Activated naive CD4-positive, alpha-beta T cell treated with anti-CD3 and anti-CD28 coated beads for 36 hours (primary cell): ENCODE measurements at regions not wholly inside any gene's neighbourhood (a gene's known extent, or its start where the extent isn't known, plus 50 kb on each side); places are given as distances from the start of the nearest gene placed in this dataset.

Experiments used
- CTCF ChIA-PET: fragments of 350-600 bp; sonication (Branson Sonifier 250); formaldehyde crosslinking; loops from one replicate; lab custom pipeline; 2021; ENCODE audit warnings: antibody characterized with exemption; lab: Charles Lee
- DNase-seq: peaks from one replicate; pipeline ENCODE4 v3.0.0-alpha.2; 2020
- H3K27ac Mint-ChIP-seq: one replicate; pipeline ENCODE4 v1.8.0; 2021; ENCODE audit warnings: mild to moderate bottlenecking, mixed read lengths
- H3K27me3 Mint-ChIP-seq: one replicate; pipeline ENCODE4 v1.8.0; 2021; ENCODE audit warnings: low read depth, mixed read lengths
- H3K36me3 Mint-ChIP-seq: one replicate; pipeline ENCODE4 v1.8.0; 2021; ENCODE audit warnings: low read depth, mixed read lengths
- H3K4me1 Mint-ChIP-seq: one replicate; pipeline ENCODE4 v1.8.0; 2021; ENCODE audit warnings: low read depth, mixed read lengths
- H3K4me3 Mint-ChIP-seq: one replicate; pipeline ENCODE4 v1.8.0; 2021; ENCODE audit warnings: mild to moderate bottlenecking, moderate library complexity, mixed read lengths
- H3K9me3 Mint-ChIP-seq: one replicate; pipeline ENCODE4 v1.8.0; 2021; ENCODE audit warnings: mixed read lengths
- intact Hi-C: fragments of 100-400 bp; cut with micrococcal nuclease; formaldehyde crosslinking; loops from one replicate; pipeline ENCODE4 v1.15.1; 2023

- CTCF ChIA-PET = no interaction called here
- H3K27ac Mint-ChIP-seq = no peak overlapping the region
- no peaks in the 10 kb centered on the region for H3K36me3 Mint-ChIP-seq
- no peak for DNase-seq
- intact Hi-C loops = no loop called here
- H3K9me3 Mint-ChIP-seq = peaks cover 9% of the 10 kb centered on the region
- no peaks in the 10 kb centered on the region for H3K4me1 Mint-ChIP-seq
- no peak overlapping the region for H3K4me3 Mint-ChIP-seq
- H3K27me3 Mint-ChIP-seq = no peaks in the 10 kb centered on the region
These were observed 136.4 kb upstream of the COPS8 start for GRCh38 chr2:236949089-236949905.

GRCh38 chr2:236951830-236952475, 133.7 kb upstream of the COPS8 start:
- Mint-ChIP-seq H3K4me3 (no peak overlapping the region), H3K36me3 (no peaks in the 10 kb centered on the region), H3K9me3 (peaks cover 9% of the 10 kb centered on the region), H3K27ac (no peak overlapping the region), H3K27me3 (no peaks in the 10 kb centered on the region), H3K4me1 (no peaks in the 10 kb centered on the region)
- CTCF ChIA-PET = interaction anchor here (1.1 kb wide), 1 partner anchor 28 kb away, joined by 3 read pairs; no protein-coding TSS in a partner anchor
- intact Hi-C loops = no loop called here
- DNase-seq = no peak

- Mint-ChIP-seq H3K27me3 (no peaks in the 10 kb centered on the region), H3K9me3 (peaks cover 9% of the 10 kb centered on the region), H3K27ac (no peak overlapping the region), H3K4me3 (no peak overlapping the region), H3K36me3 (no peaks in the 10 kb centered on the region), H3K4me1 (no peaks in the 10 kb centered on the region)
- intact Hi-C loops = no loop called here
- DNase-seq = no peak
- CTCF ChIA-PET = no interaction called here
These were observed 131.0 kb upstream of the COPS8 start for GRCh38 chr2:236954641-236955040.

- no peaks in the 10 kb centered on the region for H3K27me3 Mint-ChIP-seq
- no peaks in the 10 kb centered on the region for H3K36me3 Mint-ChIP-seq
- no peak overlapping the region for H3K4me3 Mint-ChIP-seq
- no peaks in the 10 kb centered on the region for H3K4me1 Mint-ChIP-seq
- no peak overlapping the region for H3K27ac Mint-ChIP-seq
- CTCF ChIA-PET = interaction anchor here (0.6 to 1.2 kb wide), 2 partner anchors 72 to 198 kb away, joined by 3 read pairs; no protein-coding TSS in a partner anchor
- DNase-seq = no peak
- intact Hi-C loops = no loop called here
- peaks cover 9% of the 10 kb centered on the region for H3K9me3 Mint-ChIP-seq
These were observed 130.1 kb upstream of the COPS8 start for GRCh38 chr2:236955521-236956030.

GRCh38 chr2:236956031-236956618, 129.6 kb upstream of the COPS8 start:
- no peaks in the 10 kb centered on the region for H3K36me3 Mint-ChIP-seq
- peaks cover 9% of the 10 kb centered on the region for H3K9me3 Mint-ChIP-seq
- no peak overlapping the region for H3K27ac Mint-ChIP-seq
- intact Hi-C loops = no loop called here
- H3K4me3 Mint-ChIP-seq = no peak overlapping the region
- no peak for DNase-seq
- H3K4me1 Mint-ChIP-seq = no peaks in the 10 kb centered on the region
- CTCF ChIA-PET = interaction anchor here (0.6 to 1.2 kb wide), 2 partner anchors 71 to 199 kb away, joined by 3 read pairs; no protein-coding TSS in a partner anchor
- H3K27me3 Mint-ChIP-seq = no peaks in the 10 kb centered on the region

GRCh38 chr2:236956641-236957040, 129.0 kb upstream of the COPS8 start:
- H3K4me3 Mint-ChIP-seq = no peak overlapping the region
- no peaks in the 10 kb centered on the region for H3K27me3 Mint-ChIP-seq
- CTCF ChIA-PET = interaction anchor here (1.2 kb wide), 1 partner anchor 71 kb away, joined by 3 read pairs; no protein-coding TSS in a partner anchor
- no peaks in the 10 kb centered on the region for H3K36me3 Mint-ChIP-seq
- H3K27ac Mint-ChIP-seq = no peak overlapping the region
- no peak for DNase-seq
- peaks cover 6% of the 10 kb centered on the region for H3K9me3 Mint-ChIP-seq
- H3K4me1 Mint-ChIP-seq = no peaks in the 10 kb centered on the region
- intact Hi-C loops = no loop called here

GRCh38 chr2:236959036-236959435, 126.7 kb upstream of the COPS8 start:
- H3K27me3 Mint-ChIP-seq = no peaks in the 10 kb centered on the region
- no peaks in the 10 kb centered on the region for H3K4me1 Mint-ChIP-seq
- H3K27ac Mint-ChIP-seq = no peak overlapping the region
- no peak overlapping the region for H3K4me3 Mint-ChIP-seq
- CTCF ChIA-PET = no interaction called here
- no peak for DNase-seq
- no peaks in the 10 kb centered on the region for H3K9me3 Mint-ChIP-seq
- intact Hi-C loops = no loop called here
- no peaks in the 10 kb centered on the region for H3K36me3 Mint-ChIP-seq

GRCh38 chr2:236959876-236960275, 125.8 kb upstream of the COPS8 start:
- H3K9me3 Mint-ChIP-seq = no peaks in the 10 kb centered on the region
- H3K4me3 Mint-ChIP-seq = no peak overlapping the region
- no peak overlapping the region for H3K27ac Mint-ChIP-seq
- CTCF ChIA-PET = no interaction called here
- no peaks in the 10 kb centered on the region for H3K27me3 Mint-ChIP-seq
- intact Hi-C loops = no loop called here
- DNase-seq = no peak
- H3K4me1 Mint-ChIP-seq = no peaks in the 10 kb centered on the region
- H3K36me3 Mint-ChIP-seq = no peaks in the 10 kb centered on the region

GRCh38 chr2:236960531-236960930, 125.2 kb upstream of the COPS8 start:
- no peak for DNase-seq
- CTCF ChIA-PET = no interaction called here
- H3K36me3 Mint-ChIP-seq = no peaks in the 10 kb centered on the region

GRCh38 chr2:236962816-236963215, 122.9 kb upstream of the COPS8 start:
- peaks cover 10% of the 10 kb centered on the region for H3K4me1 Mint-ChIP-seq
- intact Hi-C loops = no loop called here
- no peak overlapping the region for H3K27ac Mint-ChIP-seq
- CTCF ChIA-PET = no interaction called here
- no peak overlapping the region for H3K4me3 Mint-ChIP-seq
- no peaks in the 10 kb centered on the region for H3K36me3 Mint-ChIP-seq
- no peak for DNase-seq
- no peaks in the 10 kb centered on the region for H3K9me3 Mint-ChIP-seq
- no peaks in the 10 kb centered on the region for H3K27me3 Mint-ChIP-seq

More at GRCh38 chr2:236960531-236960930, 125.2 kb upstream of the COPS8 start:
- Mint-ChIP-seq H3K9me3 (no peaks in the 10 kb centered on the region), H3K27me3 (no peaks in the 10 kb centered on the region), H3K4me1 (no peaks in the 10 kb centered on the region), H3K27ac (no peak overlapping the region), H3K4me3 (no peak overlapping the region)
- intact Hi-C loops = no loop called here

GRCh38 chr2:236963631-236964182, 122.0 kb upstream of the COPS8 start:
- CTCF ChIA-PET = no interaction called here
- no peaks in the 10 kb centered on the region for H3K27me3 Mint-ChIP-seq
- H3K27ac Mint-ChIP-seq = no peak overlapping the region
- H3K4me3 Mint-ChIP-seq = no peak overlapping the region
- no peaks in the 10 kb centered on the region for H3K9me3 Mint-ChIP-seq
- no peaks in the 10 kb centered on the region for H3K36me3 Mint-ChIP-seq
- intact Hi-C loops = no loop called here
- DNase-seq = no peak
- H3K4me1 Mint-ChIP-seq = peaks cover 17% of the 10 kb centered on the region

- no peak for DNase-seq
- Mint-ChIP-seq H3K27me3 (no peaks in the 10 kb centered on the region), H3K9me3 (no peaks in the 10 kb centered on the region), H3K36me3 (no peaks in the 10 kb centered on the region), H3K4me1 (peaks cover 23% of the 10 kb centered on the region), H3K4me3 (no peak overlapping the region), H3K27ac (no peak overlapping the region)
- CTCF ChIA-PET = no interaction called here
- intact Hi-C loops = no loop called here
These were observed 121.4 kb upstream of the COPS8 start for GRCh38 chr2:236964291-236964690.
